K562 (cell line): ENCODE measurements at regions not wholly inside any gene's neighbourhood (a gene's known extent, or its start where the extent isn't known, plus 50 kb on each side); places are given as distances from the start of the nearest gene placed in this dataset.
A peak's percentile ranks its signal among the peaks of the same experiment; 100 is the strongest.

ENCODE experiments used
- ATAC-seq: fragments of 200-7000 bp; cut with Tn5 transposase; 3 replicates; pipeline ENCODE4 v1.9.1; 2020; ENCODE audit warnings: moderate library complexity
- BruUV-seq: library from RNA; stranded (reverse); fragments of 400-500 nt; replicated peaks from 2 replicates; lab custom pipeline; 2021; lab: Mats Ljungman, UMichigan
- CTCF ChIA-PET: fragments of 300-600 bp; formaldehyde crosslinking; extraction: SDS; loops from one replicate; lab custom pipeline; 2021; ENCODE audit warnings: low intra/inter-chr PET ratio; lab: Yijun Ruan, JAX
- POLR2A ChIA-PET: fragments of 300-600, 350-650 bp; sonication (Branson Sonifier 250); formaldehyde crosslinking; extraction: SDS; loops from one replicate; lab custom pipeline; 2021; ENCODE audit warnings: antibody characterized with exemption, inconsistent platforms; lab: Yijun Ruan, JAX
- DNase-seq, 4 experiments: peaks; one replicate each; pipeline versions ENCODE4 v3.0.0 to v3.0.0-alpha.2; 2011 to 2018; ENCODE audit warnings: low spot score in 3 of 4, mixed read lengths in 3 of 4; ENCODE audit errors: extremely low read depth in 1 of 4
- FAIRE-seq: peaks from 2 replicates; lab custom pipeline; 2011; peaks lifted over from hg19 to GRCh38; lab: Jason Lieb, UNC
- H2AFZ ChIP-seq: 2 replicates; pipeline ENCODE4 v1.6.0; 2011; ENCODE audit warnings: low read depth, low read length, control low read depth, inconsistent platforms
- H3K27ac ChIP-seq: fragments of 200-600 bp; 3 replicates; pipeline ENCODE4 v1.8.0; 2011; ENCODE audit warnings: low read depth, mild to moderate bottlenecking, control low read depth, inconsistent platforms, low read length, moderate library complexity, mixed read lengths; ENCODE audit errors: extremely low read depth
- H3K27me3 ChIP-seq, 2 experiments: fragments of 300-600 bp in 1 of 2; 2 replicates in 1 of 2; 3 replicates in 1 of 2; pipeline versions ENCODE4 v1.6.0 to v1.8.0; 2011; ENCODE audit warnings: inconsistent platforms in 2 of 2, low read length in 2 of 2, mild to moderate bottlenecking in 1 of 2, mixed read lengths in 1 of 2, moderate library complexity in 1 of 2; ENCODE audit not compliant: control insufficient read depth in 2 of 2, insufficient read depth in 2 of 2
- H3K36me3 ChIP-seq: fragments of 300-600 bp; 3 replicates; pipeline ENCODE4 v1.8.0; 2011; ENCODE audit warnings: mild to moderate bottlenecking, low read length, inconsistent platforms; ENCODE audit not compliant: control insufficient read depth, insufficient read depth
- H3K4me1 ChIP-seq, 2 experiments: fragments of 200-600 bp in 1 of 2; replicated peaks in 1 of 2; 2 replicates in 1 of 2; 3 replicates in 1 of 2; pipeline versions ENCODE4 v1.5.1 to v1.8.0; 2011; ENCODE audit warnings: inconsistent platforms in 2 of 2, low read length in 2 of 2, mild to moderate bottlenecking in 1 of 2, mixed read lengths in 1 of 2, moderate library complexity in 1 of 2; ENCODE audit not compliant: control insufficient read depth in 2 of 2, insufficient read depth in 2 of 2
- H3K4me2 ChIP-seq: 2 replicates; pipeline ENCODE4 v1.6.1; 2011; ENCODE audit warnings: low read length, control low read depth, inconsistent platforms, mixed read lengths; ENCODE audit not compliant: insufficient read depth
- H3K4me3 ChIP-seq: fragments of 200-600 bp; sonication (generic), shearing (Covaris generic); 2 replicates; pipeline ENCODE4 v1.5.1; 2016; ENCODE audit warnings: control low read depth, inconsistent platforms
- H3K79me2 ChIP-seq: fragments of 200-600 bp; 3 replicates; pipeline ENCODE4 v1.8.0; 2011; ENCODE audit warnings: low read length, inconsistent platforms; ENCODE audit not compliant: control insufficient read depth, insufficient read depth
- H3K9ac ChIP-seq, 2 experiments: 2 replicates each; pipeline versions ENCODE4 v1.6.0 to v1.6.1; 2011; ENCODE audit warnings: low read depth in 2 of 2, low read length in 2 of 2, control low read depth in 1 of 2, inconsistent platforms in 1 of 2, mild to moderate bottlenecking in 1 of 2, mixed read lengths in 1 of 2; ENCODE audit not compliant: insufficient read depth in 1 of 2
- H3K9me1 ChIP-seq: one replicate; pipeline ENCODE4 v1.6.0; 2011; ENCODE audit warnings: inconsistent platforms, mild to moderate bottlenecking, low read length, moderate library complexity; ENCODE audit not compliant: control insufficient read depth, insufficient read depth
- H3K9me3 ChIP-seq: replicated peaks from 2 replicates; pipeline ENCODE4 v1.5.1; 2011; ENCODE audit warnings: low read depth, low read length, inconsistent platforms; ENCODE audit not compliant: control insufficient read depth, insufficient read depth
- H4K20me1 ChIP-seq: replicated peaks from 2 replicates; pipeline ENCODE4 v1.6.1; 2011; ENCODE audit warnings: low read length, inconsistent platforms, mixed read lengths; ENCODE audit not compliant: control insufficient read depth, insufficient read depth
- CREB3 ChIP-seq: fragments of 450-650 bp; conservative IDR thresholded peaks from 2 replicates; pipeline ENCODE4 v1.6.1; 2016; ENCODE audit warnings: missing genetic modification characterization, low read depth, mild to moderate bottlenecking, missing compliant biosample characterization, moderate library complexity
- KLF6 ChIP-seq: fragments of 250-450 bp; sonication (Bioruptor Pico); IDR thresholded peaks from 2 replicates; pipeline ENCODE4 v1.4.0; 2020; ENCODE audit warnings: mild to moderate bottlenecking, moderate library complexity, borderline replicate concordance
- MXI1 ChIP-seq: IDR thresholded peaks from 2 replicates; pipeline ENCODE4 v1.6.1; 2011; ENCODE audit warnings: low read depth, mild to moderate bottlenecking, improper control_type of control experiment, low read length
- THRB ChIP-seq: fragments of 450-650 bp; formaldehyde crosslinking; conservative IDR thresholded peaks from 2 replicates; pipeline ENCODE4 v1.4.0; 2022; ENCODE audit warnings: mild to moderate bottlenecking, missing genetic modification characterization
- ZBTB11 ChIP-seq, 3 experiments: fragments of 200-800 bp in 1 of 3; fragments of 250-450 bp in 1 of 3; fragments of 450-650 bp in 1 of 3; sonication (Bioruptor Pico) in 1 of 3; sonication (Bioruptor generic) in 1 of 3; formaldehyde crosslinking in 1 of 3; IDR thresholded peaks; 2 replicates each; pipeline versions ENCODE4 v1.6.1 to v1.8.0; 2016 to 2022; ENCODE audit warnings: mild to moderate bottlenecking in 2 of 3, missing genetic modification characterization in 2 of 3, missing compliant biosample characterization in 1 of 3, moderate library complexity in 1 of 3
- ZFP36 ChIP-seq: fragments of 150-350 bp; IDR thresholded peaks from 2 replicates; pipeline ENCODE4 v1.6.1; 2018; ENCODE audit warnings: low read length, low read depth; ENCODE audit not compliant: partially characterized antibody
- ZNF121 ChIP-seq: sonication (generic); formaldehyde crosslinking; conservative IDR thresholded peaks from 2 replicates; pipeline ENCODE4 v1.8.0; 2022; ENCODE audit warnings: missing genetic modification reagents
- WGBS: fragments of 100-300 bp; shearing (Covaris generic); methylation state at CpG from one replicate; pipeline ENCODE4 v1.1.6; 2016; ENCODE audit warnings: low coverage, mixed read lengths; ENCODE audit not compliant: insufficient coverage; ENCODE audit errors: missing lambda C conversion rate; 5-methylcytosine and 5-hydroxymethylcytosine counted together
- in situ Hi-C: fragments of 300-500 bp; cut with MboI; formaldehyde crosslinking; loops from 4 replicates; pipeline ENCODE4 v1.15.0; 2018; ENCODE audit warnings: inconsistent platforms, mixed read lengths
- intact Hi-C: fragments of 100-400 bp; cut with micrococcal nuclease; formaldehyde crosslinking; loops from 2 replicates; pipeline ENCODE4 v1.14.2; 2022

GRCh38 chr9:129469988-129470316 lies 150.9 kb downstream of the C9orf50 start:
- POLR2A ChIA-PET: interaction anchor here (0.6 to 1.2 kb wide), 4 partner anchors 9 to 144 kb away, joined by 3 to 6 read pairs (median 4); no protein-coding TSS in a partner anchor
- WGBS: 15% methylated on average over 5 of the region's 6 CpGs
- no peak for TF ChIP-seq KLF6 (CRISPR knock-in tag)
- TF ChIP-seq ZFP36: peak; percentile 21
- no peak for TF ChIP-seq CREB3 (tag)
- no peak for TF ChIP-seq THRB (CRISPR knock-in tag)
- no peak for TF ChIP-seq MXI1
- no peak for TF ChIP-seq ZNF121 (CRISPR knock-in tag)
- TF ChIP-seq ZBTB11 (CRISPR knock-in tag; IDR thresholded peaks at IDR 0.05): no peak

More at GRCh38 chr9:129469988-129470316, 150.9 kb downstream of the C9orf50 start:
- Histone ChIP-seq H4K20me1 (no peaks in the 10 kb centered on the region), H3K4me3 (no peak overlapping the region), H3K79me2 (no peaks in the 10 kb centered on the region), H3K36me3 (no peaks in the 10 kb centered on the region), H3K27ac (no peak overlapping the region), H3K4me1 (peaks cover 0 to 22% of the 10 kb centered on the region in 2 experiments; a peak in 4 of 5 replicates), H3K9ac (no peak overlapping the region; a peak in 1 of 4 replicates), H3K9me1 (no peaks in the 10 kb centered on the region), H3K9me3 (peaks cover 4% of the 10 kb centered on the region), H3K4me2 (no peak overlapping the region), H2AFZ (no peak overlapping the region), H3K27me3 (no peaks in the 10 kb centered on the region)
- in situ Hi-C loops: no loop called here
- CTCF ChIA-PET: no interaction called here
- ATAC-seq (no peak), DNase-seq (no peak), FAIRE-seq (no peak)
- intact Hi-C loops: no loop called here
- no TSS peak for BruUV-seq
